ENCODE measurements at regions not wholly inside any gene's neighbourhood (a gene's known extent, or its start where the extent isn't known, plus 50 kb on each side); places are given as distances from the start of the nearest gene placed in this dataset.

- no peak for TF ChIP-seq CTCF (IDR thresholded peaks at IDR 0.05)
- TF ChIP-seq POLR2A (IDR thresholded peaks at IDR 0.05) = no peak
Measured at GRCh38 chr5:120053841-120054240, 410.3 kb upstream of the PRR16 start.

All from right lobe of liver (tissue), 4 donors.